ENCODE measurements at regions not wholly inside any gene's neighbourhood (a gene's known extent, or its start where the extent isn't known, plus 50 kb on each side); places are given as distances from the start of the nearest gene placed in this dataset.
"Not testable (repeated sequence)": the region's sequence is repeated elsewhere in the genome, so short reads cannot be mapped to it uniquely, and the experiment has no call there.

DNA sequence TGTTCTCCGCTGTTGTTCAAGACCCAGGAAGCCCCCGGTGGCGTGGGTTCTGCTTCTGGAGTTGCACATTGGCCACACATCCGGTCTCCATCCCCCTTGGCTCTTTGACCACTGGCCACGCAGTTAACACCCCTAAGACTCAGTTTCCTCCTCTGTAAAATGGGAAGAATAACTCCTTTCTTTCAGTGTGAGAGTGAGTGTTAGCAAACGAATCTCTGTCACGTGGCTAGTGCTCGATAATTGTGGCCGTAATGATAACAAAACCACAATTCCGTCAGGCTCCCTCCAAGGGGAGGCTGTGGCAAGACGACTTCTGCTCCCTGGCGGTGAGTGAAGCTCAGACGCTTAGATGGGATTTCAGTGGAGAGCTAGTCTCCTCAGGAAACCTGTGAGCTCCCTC is 315.2 kb upstream of the B3GAT1 start:
- DNase-seq (ENCODE audit: low read depth): no peak

DNA sequence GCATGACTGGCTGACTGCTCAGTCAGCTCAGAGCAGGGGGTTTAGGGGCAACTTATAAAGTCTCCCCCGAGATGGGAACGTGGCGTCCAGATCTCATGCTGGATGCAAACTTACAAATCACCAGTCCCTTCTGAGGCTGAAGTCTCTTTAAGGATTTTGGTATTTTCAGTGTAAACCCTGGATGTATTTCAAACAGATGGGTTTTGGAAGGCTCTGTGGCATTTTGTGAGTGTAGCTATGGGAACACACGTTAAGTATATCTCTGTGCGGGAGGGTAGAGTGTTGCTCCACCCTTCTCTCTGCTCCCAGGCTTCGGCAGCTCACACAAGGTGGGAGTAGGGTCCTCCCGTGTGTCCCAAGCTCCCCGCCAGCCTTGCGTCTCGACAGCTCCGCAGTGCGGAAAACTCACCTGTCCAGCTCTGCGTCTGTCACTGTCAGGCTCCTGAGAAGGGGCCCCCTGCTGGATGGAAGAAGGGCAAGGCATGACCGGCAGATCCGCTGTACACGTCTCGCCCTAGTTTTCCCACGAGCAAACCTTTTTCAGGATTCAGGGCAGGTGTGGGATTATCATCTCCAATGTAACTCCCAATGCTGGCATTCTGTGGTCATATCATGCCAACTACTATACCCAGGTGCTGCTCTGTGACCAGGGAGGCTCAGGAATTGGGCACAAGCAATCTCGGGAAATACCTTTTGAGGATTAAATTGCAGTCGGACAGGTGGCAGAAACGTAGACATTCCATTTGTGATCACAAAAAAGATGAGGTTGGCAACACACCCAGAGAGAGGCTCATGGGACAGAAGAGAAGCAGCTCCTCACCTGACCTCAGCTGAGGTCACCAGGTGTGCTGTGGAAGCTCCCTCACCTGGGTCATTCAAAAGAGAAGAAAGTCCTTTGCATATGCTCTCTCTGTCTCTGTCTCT is 313.9 kb upstream of the B3GAT1 start:
- DNase-seq (ENCODE audit: low read depth): no peak

- no peak for DNase-seq (ENCODE audit: low read depth)
Measured at GRCh38 chr11:134725211-134725610, 313.2 kb upstream of the B3GAT1 start.

DNA sequence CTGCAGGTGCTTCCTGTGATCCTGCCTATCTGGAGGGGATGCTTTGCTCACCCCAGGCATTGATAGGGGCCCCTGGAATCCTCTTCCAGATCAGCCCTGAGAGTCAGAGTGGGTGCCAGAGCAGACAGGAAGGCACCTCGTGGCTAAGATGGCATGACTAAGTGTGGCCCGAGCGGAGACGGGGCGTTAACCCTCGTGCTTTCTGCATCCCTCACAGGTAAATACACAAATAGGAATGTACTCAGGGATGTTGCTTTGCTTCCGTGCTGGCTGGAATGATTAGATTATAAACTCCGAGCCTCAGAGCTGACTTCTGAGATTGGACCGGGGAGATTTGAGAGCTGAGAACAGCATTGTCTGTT is 312.7 kb upstream of the B3GAT1 start:
- no peak for DNase-seq (ENCODE audit: low read depth)

- DNase-seq (ENCODE audit: low read depth): no peak
Measured at GRCh38 chr11:134724106-134724778, 312.2 kb upstream of the B3GAT1 start.

DNA sequence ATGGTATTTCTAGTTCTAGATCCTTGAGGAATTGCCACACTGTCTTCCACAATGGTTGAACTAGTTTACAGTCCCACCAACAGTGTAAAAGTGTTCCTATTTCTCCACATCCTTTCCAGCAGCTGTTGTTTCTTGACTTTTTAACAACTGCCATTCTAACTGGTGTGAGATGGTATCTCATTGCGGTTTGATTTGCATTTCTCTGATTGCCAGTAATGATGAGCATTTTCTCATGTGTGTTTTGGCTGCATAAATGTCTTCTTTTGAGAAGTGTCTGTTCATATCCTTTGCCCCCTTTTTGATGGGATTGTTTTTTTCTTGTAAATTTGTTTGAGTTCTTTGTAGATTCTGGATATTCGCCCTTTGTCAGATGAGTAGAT is 308.6 kb upstream of the B3GAT1 start:
- DNase-seq (ENCODE audit: low read depth): not testable (repeated sequence)

DNA sequence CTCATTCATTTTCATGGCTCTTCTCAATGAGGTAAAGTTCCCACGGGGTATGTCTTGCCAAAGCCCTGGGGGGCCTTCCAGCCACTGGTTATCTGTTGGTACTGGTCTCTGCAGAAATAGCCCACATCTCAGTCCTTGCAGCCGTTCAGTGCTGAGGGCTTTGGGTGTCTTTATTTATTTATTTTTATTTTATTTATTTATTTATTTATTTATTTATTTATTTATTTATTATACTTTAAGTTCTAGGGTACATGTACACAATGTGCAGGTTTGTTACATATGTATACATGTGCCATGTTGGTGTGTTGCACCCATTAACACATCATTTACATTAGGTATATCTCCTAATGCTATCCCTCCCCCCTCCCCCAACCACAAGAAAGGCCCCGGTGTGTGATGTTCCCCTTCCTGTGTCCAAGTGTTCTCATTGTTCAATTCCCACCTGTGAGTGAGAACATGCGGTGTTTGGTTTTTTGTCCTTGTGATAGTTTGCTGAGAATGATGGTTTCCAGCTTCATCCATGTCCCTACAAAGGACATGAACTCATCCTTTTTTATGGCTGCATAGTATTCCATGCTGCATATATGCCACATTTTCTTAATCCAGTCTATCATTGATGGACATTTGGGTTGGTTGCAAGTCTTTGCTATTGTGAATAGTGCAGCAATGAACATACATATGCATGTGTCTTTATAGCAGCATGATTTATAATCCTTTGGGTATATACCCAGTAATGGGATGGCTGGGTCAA is 308.1 kb upstream of the B3GAT1 start:
- DNase-seq (ENCODE audit: low read depth): not testable (repeated sequence)

DNA sequence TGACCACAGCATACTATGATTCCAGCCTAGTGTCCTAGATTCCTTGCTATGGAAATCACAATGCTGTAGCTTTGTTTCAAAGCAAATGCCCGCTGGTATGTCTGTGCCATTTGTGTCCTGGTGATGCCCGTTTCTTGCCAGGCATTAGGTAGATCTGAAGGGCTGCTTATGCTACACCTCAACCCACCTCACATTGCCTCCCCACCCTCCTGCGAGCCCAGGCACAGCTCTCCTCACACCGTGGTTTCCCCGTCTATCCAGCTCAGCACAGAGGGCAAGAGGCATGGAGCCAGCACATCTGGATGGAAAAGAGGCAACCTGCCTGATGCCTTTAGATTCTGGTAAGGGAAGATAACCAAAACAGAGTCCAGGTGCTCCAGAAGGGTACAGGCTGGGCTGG is 307.4 kb upstream of the B3GAT1 start:
- no peak for DNase-seq (ENCODE audit: low read depth)

DNA sequence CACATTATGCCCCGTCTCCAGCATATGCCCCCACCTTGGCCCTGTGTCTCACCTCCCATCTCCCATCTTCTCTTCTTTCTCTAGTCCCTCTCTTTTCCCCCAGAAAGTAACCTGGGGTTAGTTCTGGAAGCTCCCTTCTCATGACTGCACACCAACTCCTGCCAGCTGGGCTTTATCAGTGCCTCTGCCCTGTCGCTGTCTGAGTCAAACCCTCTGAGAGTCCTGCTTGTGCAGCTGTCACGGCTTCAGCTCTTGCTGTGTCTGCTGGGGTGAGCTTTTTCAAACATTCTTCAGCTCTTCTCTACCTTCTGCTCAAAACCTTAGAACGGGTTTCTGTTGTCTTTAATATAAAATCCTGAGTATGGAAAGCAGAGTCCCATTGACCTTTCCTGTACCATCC is 304.5 kb upstream of the B3GAT1 start:
- no peak for DNase-seq (ENCODE audit: low read depth)

DNA sequence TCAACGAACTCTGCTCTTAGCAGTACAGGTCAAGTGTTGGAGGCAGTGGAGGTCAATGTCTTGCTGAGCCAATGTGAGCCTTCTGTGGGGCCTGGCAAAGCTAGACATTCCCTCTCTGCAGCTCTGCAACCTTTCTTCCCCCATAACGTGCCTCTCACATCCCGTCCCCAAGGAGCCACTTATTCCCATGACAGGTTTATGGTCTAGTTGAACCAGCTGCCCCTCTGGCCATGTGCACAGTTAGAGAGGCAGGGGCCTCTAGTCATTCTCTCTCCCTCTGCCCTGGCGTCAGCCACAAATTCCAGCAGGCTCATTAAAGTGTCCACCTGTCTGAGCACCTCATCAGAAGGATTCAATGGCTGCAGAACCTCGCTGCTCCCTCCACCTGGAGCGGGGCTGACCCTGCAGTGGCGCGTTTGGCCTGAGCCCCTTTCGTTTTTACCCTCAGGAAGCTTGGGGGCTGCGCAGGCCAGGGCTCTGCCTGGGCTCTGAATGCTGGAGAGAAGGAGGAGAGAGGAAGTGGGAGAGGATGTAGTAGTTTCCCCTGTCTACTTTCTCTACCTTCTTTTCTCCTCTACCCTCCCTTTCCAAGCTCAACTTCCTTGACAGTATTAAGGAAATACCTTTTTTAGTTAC is 302.1 kb upstream of the B3GAT1 start:
- DNase-seq (ENCODE audit: low read depth): no peak

DNA sequence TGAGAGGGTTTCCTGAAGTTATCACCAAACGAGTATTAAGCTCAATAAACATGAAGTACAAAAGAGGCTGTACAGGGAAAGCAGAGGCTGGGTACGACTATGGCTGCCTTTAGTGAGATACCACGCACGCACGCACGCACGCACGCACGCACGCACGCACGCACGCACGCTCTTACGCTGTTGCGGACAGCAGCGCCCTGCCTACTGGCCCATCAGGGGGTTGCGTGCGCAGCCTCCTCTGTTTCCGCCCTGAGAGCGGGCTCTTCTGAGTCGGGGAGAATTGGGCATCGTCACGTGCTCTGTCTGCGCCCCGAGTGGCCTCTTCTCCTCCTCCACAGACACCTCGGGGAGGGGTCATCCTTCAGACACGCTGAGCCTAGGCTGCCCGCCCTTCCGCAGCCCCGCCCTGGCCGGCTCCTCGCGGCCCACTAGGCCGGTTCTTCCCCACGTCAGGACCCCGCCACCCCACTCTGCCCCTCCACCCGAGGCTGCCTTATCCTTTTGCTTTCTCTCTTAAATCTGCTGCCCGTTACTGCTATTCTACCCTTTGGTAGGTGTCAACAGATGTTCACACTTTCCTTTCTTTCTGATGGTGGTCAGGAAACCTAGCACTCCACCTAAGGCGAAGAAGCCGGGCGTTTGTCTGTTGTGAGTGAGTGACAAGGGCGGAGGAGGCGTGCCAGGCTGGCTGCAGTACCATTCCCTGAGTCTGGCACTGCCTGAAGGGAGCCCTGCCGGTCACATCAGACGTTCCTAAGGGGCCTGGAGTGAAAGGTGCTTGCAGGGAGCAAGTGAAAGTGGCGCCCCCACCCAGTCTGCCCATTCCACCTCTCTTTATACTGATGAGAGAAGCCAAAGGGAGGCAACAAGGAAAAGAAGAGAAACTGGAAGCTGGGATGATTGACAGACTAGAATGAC is 300.4 kb upstream of the B3GAT1 start:
- no peak for DNase-seq (ENCODE audit: low read depth)

DNA sequence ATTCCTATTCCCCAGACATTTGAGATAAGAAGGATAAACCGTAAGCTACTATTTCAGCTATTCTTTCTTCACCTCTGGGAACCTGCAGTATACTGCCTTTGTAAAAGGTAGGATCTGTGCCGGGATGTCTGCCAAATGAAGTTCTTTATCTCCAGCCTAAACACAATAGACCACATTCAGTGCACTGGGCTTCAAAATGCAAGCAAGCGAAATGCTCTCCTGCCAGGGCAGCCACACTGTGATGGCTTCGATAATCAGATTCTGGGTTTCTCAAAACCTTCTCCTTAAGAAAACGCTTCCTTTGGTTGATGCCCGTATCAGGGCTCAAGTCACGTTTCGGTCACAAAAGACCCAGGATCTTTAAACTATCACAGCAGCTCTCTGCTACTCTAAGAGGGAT is 299.5 kb upstream of the B3GAT1 start:
- DNase-seq (ENCODE audit: low read depth): no peak

DNA sequence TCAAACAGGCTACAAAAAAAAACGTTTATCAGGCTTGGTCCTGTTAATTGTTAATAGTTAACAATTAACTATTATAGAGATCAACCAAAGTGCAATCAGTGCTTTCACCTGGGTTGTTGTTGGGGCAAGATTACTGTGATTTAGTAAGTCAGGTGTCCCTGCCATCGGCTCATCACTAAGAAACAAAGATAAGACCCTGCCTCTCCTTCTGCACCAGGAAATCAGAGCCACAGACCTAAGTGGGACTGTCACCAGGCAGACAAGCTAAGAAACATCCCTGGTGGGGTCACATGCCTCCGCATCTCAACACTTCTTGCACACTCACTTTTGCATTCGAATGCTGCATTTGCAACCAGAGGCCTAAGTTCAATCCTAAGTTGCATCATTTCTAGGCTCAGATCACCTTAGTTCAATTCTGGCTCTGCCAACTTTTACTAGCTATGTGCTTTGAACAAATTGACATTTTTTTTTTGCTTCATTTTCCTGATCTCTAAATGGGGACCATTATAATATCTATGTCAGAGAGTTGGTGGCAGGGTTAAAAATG is 298.9 kb upstream of the B3GAT1 start:
- DNase-seq (ENCODE audit: low read depth): no peak

DNA sequence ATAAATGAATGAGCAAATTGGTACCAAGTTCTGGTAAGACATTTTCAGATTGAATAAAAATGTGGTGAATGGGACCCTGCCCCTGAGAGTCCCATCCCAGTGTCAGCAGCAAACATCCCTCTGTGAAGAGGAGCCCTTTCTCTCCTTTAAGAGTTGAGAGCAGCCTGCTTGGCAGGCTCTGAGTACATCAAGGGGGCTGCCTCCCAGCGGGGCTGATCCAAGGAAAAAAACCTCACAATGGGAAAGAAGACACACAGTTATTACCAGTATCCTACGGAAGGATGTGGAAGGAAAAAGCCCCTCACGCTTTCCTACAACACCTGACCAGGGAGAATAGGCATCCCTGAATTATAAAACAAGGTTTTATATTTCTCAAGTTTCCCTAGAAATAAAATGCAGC is 293.8 kb upstream of the B3GAT1 start:
- DNase-seq (ENCODE audit: low read depth): no peak

- DNase-seq (ENCODE audit: low read depth): no peak
Measured at GRCh38 chr11:134702827-134703226, 290.8 kb upstream of the B3GAT1 start.

DNA sequence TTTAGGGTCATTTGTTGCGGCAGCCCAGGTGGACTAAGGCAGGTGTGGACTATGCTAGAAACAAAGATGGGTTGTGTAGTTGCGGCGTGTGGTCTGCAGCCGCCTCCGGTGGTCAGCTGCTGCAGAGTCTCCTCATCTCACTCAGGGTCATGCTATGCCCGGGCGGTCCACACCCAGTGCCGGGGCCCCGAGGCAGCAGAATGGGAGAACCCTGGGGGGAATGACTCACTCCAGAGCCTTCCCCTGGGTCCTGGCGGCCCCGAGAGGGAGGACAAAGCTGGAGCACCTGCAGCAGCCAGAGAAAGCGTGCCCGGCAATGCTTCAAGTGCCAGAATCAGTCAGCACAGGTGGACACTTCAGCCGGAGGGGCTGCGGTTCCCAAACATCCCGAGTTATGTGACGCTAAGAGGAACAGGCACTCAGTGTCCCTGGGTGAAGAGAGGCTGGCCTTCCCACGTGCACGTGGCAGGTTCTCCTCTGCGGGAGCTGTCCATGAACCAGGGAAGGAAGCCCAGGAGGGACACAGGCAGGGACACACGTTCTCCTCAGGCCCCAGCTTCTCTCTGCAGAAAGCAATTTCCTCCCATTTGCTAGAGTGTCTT is 289.6 kb upstream of the B3GAT1 start:
- no peak for DNase-seq (ENCODE audit: low read depth)

DNA sequence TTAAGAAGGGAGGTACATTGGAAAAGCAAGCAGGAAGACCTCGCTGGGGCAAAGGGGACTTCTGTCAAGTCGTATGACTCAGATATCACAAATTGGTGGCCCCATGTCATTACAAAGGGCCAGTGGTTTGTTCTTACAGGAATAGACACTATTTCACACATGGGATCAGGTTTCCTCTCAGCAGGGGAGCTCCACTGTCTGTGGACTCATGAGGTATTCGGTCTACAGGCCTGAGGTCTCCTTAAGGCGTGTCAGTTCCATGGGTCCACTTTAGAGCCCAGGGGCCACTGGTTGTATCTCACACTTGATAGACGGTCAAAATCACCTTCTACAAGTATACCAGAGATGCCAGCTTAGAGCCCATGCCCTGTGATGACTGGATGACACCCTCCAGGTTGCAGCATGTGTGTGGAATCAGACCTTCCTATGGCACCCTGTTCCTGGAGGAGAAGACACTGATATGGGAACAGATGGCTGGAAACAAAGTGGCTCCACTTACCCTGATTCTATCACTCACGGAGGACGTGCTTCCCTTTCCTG is 288.1 kb upstream of the B3GAT1 start:
- DNase-seq (ENCODE audit: low read depth): no peak

DNA sequence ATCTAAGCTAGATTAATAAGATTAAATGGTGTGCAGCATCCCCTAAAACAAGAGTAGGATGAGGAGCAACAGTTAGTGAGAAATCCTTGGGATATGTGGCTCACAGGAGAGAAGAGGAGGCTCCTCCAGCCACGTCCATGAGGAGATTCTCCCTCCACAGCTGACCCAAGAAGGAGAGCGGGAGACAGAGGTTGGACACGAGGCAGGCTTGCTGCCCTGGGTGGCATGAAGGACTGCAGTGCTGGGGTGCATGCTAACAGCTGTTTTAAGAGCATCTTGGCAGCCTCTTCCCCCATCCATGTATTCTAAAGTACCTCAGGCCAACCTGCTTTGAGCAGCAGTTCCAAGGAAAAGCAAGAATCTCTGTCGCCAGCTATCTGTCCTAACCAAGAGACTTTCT is 284.4 kb upstream of the B3GAT1 start:
- DNase-seq (ENCODE audit: low read depth): no peak

DNA sequence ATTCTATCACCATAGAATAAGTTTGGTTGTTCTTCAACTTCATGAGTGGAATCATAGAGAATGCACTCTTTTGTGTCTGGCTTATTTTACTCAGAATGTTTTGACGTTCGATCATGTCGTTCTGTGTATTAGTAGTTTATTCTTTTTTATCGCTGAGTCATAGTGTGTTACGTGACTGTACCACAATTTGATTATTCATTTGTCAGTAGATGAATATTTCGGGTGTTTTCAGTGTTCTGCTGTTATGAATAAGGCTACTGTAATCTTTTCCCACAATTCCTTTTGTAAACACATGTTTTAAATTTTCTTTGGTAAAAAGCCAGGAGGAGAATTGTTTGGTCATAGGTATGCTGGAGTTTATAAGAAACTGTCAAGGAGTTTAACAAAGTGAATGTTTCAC is 279.9 kb upstream of the B3GAT1 start:
- DNase-seq (ENCODE audit: low read depth): no peak

- no peak for DNase-seq (ENCODE audit: low read depth)
Measured at GRCh38 chr11:134691295-134691873, 279.3 kb upstream of the B3GAT1 start.
